ENCODE measurements at regions not wholly inside any gene's neighbourhood (a gene's known extent, or its start where the extent isn't known, plus 50 kb on each side); places are given as distances from the start of the nearest gene placed in this dataset.

DNA sequence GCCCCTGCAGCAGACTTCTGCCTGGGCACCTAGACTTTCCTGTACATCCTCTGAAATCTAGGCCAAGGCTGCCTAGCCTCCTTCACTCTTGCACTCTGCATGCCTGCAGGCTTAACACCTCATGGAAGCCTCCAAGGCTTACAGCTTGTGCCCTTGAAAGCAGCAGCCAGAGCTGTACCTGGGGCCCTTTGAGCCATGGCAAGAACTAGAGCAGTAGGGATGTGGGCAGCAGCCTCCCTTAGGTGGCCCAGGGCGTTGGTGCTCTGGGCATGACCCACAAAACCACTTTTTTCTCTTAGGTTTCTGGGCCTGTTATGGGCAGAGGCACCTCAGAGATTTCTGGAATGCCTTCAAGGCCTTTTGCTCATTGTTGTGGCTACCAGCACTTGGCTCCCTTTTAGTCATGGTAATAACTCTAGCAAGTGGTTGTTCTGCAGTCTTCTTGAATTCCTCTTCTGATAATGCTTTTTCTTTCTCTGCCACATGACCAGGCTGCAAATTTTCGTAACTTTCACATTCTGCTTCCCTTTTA, 606.2 kb downstream of the TLE4 start:
- ChIA-PET POLR2A (no interaction called here), CTCF (ENCODE audit: low intra/inter-chr PET ratio) (no interaction called here)
- H3K9me1 ChIP-seq (ENCODE audit: control insufficient read depth, insufficient read depth, low read length): no peaks in the 10 kb centered on the region
- intact Hi-C loops (cut with micrococcal nuclease): no loop called here
- no peak overlapping the region for H3K4me3 ChIP-seq
- no peaks in the 10 kb centered on the region for H3K9me3 ChIP-seq (replicated peaks; ENCODE audit: control insufficient read depth, insufficient read depth, low read depth, low read length)
- DNase-seq (ENCODE audit: extremely low read depth in 1 of 4, low spot score in 3 of 4): no peak
- in situ Hi-C loops (cut with MboI): no loop called here
- TF ChIP-seq RAD21 (CRISPR knock-in tag; conservative IDR thresholded peaks at IDR 0.05 in 1 of 2, IDR thresholded peaks at IDR 0.05 in 1 of 2) (no peak), MIER1 (IDR thresholded peaks at IDR 0.05; ENCODE audit: low read depth) (no peak), PRPF4 (IDR thresholded peaks at IDR 0.05; ENCODE audit: insufficient read depth, low read depth, low read length, poor library complexity, severe bottlenecking) (no peak), ZNF232 (CRISPR knock-in tag; IDR thresholded peaks at IDR 0.05) (no peak), ZBTB7A (IDR thresholded peaks at IDR 0.05; ENCODE audit: borderline replicate concordance, control insufficient read depth, low read depth, low read length) (no peak), ZNF79 (CRISPR knock-in tag; IDR thresholded peaks at IDR 0.05; ENCODE audit: low read depth) (no peak), HNRNPH1 (optimal IDR thresholded peaks at IDR 0.05; ENCODE audit: low read depth, low read length) (no peak), ZNF316 (IDR thresholded peaks at IDR 0.05) (no peak), ZNF778 (CRISPR knock-in tag; IDR thresholded peaks at IDR 0.05) (no peak), EP300 (IDR thresholded peaks at IDR 0.05; ENCODE audit: low read length) (no peak), NCOA1 (IDR thresholded peaks at IDR 0.05; ENCODE audit: low read depth) (no peak), POLR2G (IDR thresholded peaks at IDR 0.05; ENCODE audit: low read depth, low read length) (no peak), RCOR1 (IDR thresholded peaks at IDR 0.05; ENCODE audit: borderline replicate concordance in 1 of 2, low read depth in 2 of 2, low read length in 2 of 2) (no peak), MXI1 (IDR thresholded peaks at IDR 0.05; ENCODE audit: low read depth, low read length) (no peak), ETV6 (IDR thresholded peaks at IDR 0.05; ENCODE audit: borderline replicate concordance in 1 of 2, low read depth in 2 of 2, low read length in 1 of 2) (no peak), ETV6 (CRISPR knock-in tag; IDR thresholded peaks at IDR 0.05; ENCODE audit: borderline replicate concordance) (no peak), RHOXF2B (CRISPR knock-in tag; conservative IDR thresholded peaks at IDR 0.05) (no peak), HMG20B (CRISPR knock-in tag; IDR thresholded peaks at IDR 0.05) (no peak), MEIS2 (IDR thresholded peaks at IDR 0.05; ENCODE audit: partially characterized antibody) (no peak)
- TF ChIP-seq, protein P1, sequence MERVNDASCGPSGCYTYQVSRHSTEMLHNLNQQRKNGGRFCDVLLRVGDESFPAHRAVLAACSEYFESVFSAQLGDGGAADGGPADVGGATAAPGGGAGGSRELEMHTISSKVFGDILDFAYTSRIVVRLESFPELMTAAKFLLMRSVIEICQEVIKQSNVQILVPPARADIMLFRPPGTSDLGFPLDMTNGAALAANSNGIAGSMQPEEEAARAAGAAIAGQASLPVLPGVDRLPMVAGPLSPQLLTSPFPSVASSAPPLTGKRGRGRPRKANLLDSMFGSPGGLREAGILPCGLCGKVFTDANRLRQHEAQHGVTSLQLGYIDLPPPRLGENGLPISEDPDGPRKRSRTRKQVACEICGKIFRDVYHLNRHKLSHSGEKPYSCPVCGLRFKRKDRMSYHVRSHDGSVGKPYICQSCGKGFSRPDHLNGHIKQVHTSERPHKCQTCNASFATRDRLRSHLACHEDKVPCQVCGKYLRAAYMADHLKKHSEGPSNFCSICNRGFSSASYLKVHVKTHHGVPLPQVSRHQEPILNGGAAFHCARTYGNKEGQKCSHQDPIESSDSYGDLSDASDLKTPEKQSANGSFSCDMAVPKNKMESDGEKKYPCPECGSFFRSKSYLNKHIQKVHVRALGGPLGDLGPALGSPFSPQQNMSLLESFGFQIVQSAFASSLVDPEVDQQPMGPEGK (CRISPR knock-in tag; IDR thresholded peaks at IDR 0.05; ENCODE audit: borderline replicate concordance): no peak
- TF ChIP-seq, protein P2, sequence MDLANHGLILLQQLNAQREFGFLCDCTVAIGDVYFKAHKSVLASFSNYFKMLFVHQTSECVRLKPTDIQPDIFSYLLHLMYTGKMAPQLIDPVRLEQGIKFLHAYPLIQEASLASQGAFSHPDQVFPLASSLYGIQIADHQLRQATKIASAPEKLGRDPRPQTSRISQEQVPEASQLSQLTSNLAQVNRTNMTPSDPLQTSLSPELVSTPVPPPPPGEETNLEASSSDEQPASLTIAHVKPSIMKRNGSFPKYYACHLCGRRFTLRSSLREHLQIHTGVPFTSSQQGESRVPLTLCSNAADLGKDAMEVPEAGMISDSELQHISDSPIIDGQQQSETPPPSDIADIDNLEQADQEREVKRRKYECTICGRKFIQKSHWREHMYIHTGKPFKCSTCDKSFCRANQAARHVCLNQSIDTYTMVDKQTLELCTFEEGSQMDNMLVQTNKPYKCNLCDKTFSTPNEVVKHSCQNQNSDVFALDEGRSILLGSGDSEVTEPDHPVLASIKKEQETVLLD (IDR thresholded peaks at IDR 0.05): no peak
- no peaks in the 10 kb centered on the region for H3K79me2 ChIP-seq (ENCODE audit: control insufficient read depth, insufficient read depth, low read length)
- H2AFZ ChIP-seq (ENCODE audit: low read depth, low read length): no peak overlapping the region
- WGBS (ENCODE audit: insufficient coverage, low coverage, missing lambda C conversion rate): 0% methylated on average over 2 of the region's 2 CpGs
- no peak overlapping the region for H3K9ac ChIP-seq (ENCODE audit: insufficient read depth in 1 of 2, low read depth in 2 of 2, low read length in 2 of 2)
- BruUV-seq (replicated peaks): no TSS peak
- H4K20me1 ChIP-seq (replicated peaks; ENCODE audit: control insufficient read depth, insufficient read depth, low read length): no peaks in the 10 kb centered on the region
- no peak overlapping the region for H3K27ac ChIP-seq (ENCODE audit: extremely low read depth, low read depth, low read length)
- H3K27me3 ChIP-seq (ENCODE audit: control insufficient read depth in 2 of 2, insufficient read depth in 2 of 2, low read length in 2 of 2): no peaks in the 10 kb centered on the region
- no peaks in the 10 kb centered on the region for H3K36me3 ChIP-seq (ENCODE audit: control insufficient read depth, insufficient read depth, low read length)
- no peak for FAIRE-seq
- no peak overlapping the region for H3K4me2 ChIP-seq (ENCODE audit: insufficient read depth, low read length)
- H3K4me1 ChIP-seq (replicated peaks in 1 of 2; ENCODE audit: control insufficient read depth in 2 of 2, insufficient read depth in 2 of 2, low read length in 2 of 2): no peaks in the 10 kb centered on the region
- ATAC-seq: no peak
